ENCODE measurements at regions not wholly inside any gene's neighbourhood (a gene's known extent, or its start where the extent isn't known, plus 50 kb on each side); places are given as distances from the start of the nearest gene placed in this dataset.

GRCh38 chr2:145022666-145023333 is 502.9 kb upstream of the ZEB2 start:
- H2BK5ac ChIP-seq (ENCODE audit: low read depth, low read length, poor library complexity, severe bottlenecking), result peak overlapping the region; percentile 71
- peak overlapping the region in 1 of 2 experiments; percentile 43 for H3K4me3 ChIP-seq (ENCODE audit: insufficient read depth in 1 of 2, low read depth in 1 of 2, low read length in 2 of 2)
- peak overlapping the region; percentile 77 for H3K9ac ChIP-seq (ENCODE audit: low read length)
- H3K4ac ChIP-seq (ENCODE audit: low read depth in 1 of 2, low read length in 2 of 2), result peak overlapping the region in 1 of 2 experiments; percentile 82
- no peak overlapping the region for H2AFZ ChIP-seq (ENCODE audit: low read depth, low read length)
- H2BK12ac ChIP-seq (ENCODE audit: low read length in 2 of 2), result no peak overlapping the region
- no peak overlapping the region for H2AK5ac ChIP-seq (ENCODE audit: low read length, severe bottlenecking)
- peak; percentile 85 for DNase-seq
- H3K14ac ChIP-seq (ENCODE audit: low read length in 2 of 2), result no peak overlapping the region
- no peak overlapping the region for H4K8ac ChIP-seq (ENCODE audit: low read length)
- no peaks in the 10 kb centered on the region for H3K9me3 ChIP-seq (ENCODE audit: control insufficient read depth, low read length)
- no peak overlapping the region for H2BK120ac ChIP-seq (ENCODE audit: low read depth, low read length)
- no peak overlapping the region for H3K23ac ChIP-seq (ENCODE audit: low read length in 2 of 2)
- no peak overlapping the region for H3K18ac ChIP-seq (ENCODE audit: low read depth in 1 of 2, low read length in 2 of 2)
- H2BK15ac ChIP-seq (ENCODE audit: low read depth, poor library complexity, severe bottlenecking), result no peak overlapping the region
- H3K27ac ChIP-seq (ENCODE audit: low read length, poor library complexity, severe bottlenecking), result peak overlapping the region; percentile 98
- no peak overlapping the region for H4K91ac ChIP-seq (ENCODE audit: low read length)
- H3K27me3 ChIP-seq (ENCODE audit: control insufficient read depth in 1 of 2, insufficient read depth in 1 of 2, low read length in 2 of 2), result no peaks in the 10 kb centered on the region
- peak overlapping the region; percentile 58 for H3K4me2 ChIP-seq (ENCODE audit: low read length, poor library complexity, severe bottlenecking)
- H3K36me3 ChIP-seq (ENCODE audit: control insufficient read depth in 1 of 2, insufficient read depth in 2 of 2, low read depth in 1 of 2, low read length in 2 of 2), result no peaks in the 10 kb centered on the region
- H3K79me1 ChIP-seq (replicated peaks; ENCODE audit: low read length, poor library complexity, severe bottlenecking), result peaks cover 4% of the 10 kb centered on the region
- no peaks in the 10 kb centered on the region for H3K4me1 ChIP-seq (ENCODE audit: control insufficient read depth, insufficient read depth, low read depth, low read length)
- WGBS, result 43% methylated on average over 2 of the region's 5 CpGs

GRCh38 chr2:145021962-145022665 is 502.2 kb upstream of the ZEB2 start:
- no peak overlapping the region for H4K91ac ChIP-seq (ENCODE audit: low read length)
- WGBS, result 56% methylated on average over 1 of the region's 2 CpGs
- DNase-seq, result peak; percentile 46
- H3K4me3 ChIP-seq (ENCODE audit: insufficient read depth in 1 of 2, low read depth in 1 of 2, low read length in 2 of 2), result peak overlapping the region in 1 of 2 experiments; percentile 43
- H4K8ac ChIP-seq (ENCODE audit: low read length), result no peak overlapping the region
- no peak overlapping the region for H2BK120ac ChIP-seq (ENCODE audit: low read depth, low read length)
- H3K14ac ChIP-seq (ENCODE audit: low read length in 2 of 2), result no peak overlapping the region
- no peaks in the 10 kb centered on the region for H3K9me3 ChIP-seq (ENCODE audit: control insufficient read depth, low read length)
- H2AFZ ChIP-seq (ENCODE audit: low read depth, low read length), result no peak overlapping the region
- H3K27ac ChIP-seq (ENCODE audit: low read length, poor library complexity, severe bottlenecking), result peak overlapping the region; percentile 98
- H2BK15ac ChIP-seq (ENCODE audit: low read depth, poor library complexity, severe bottlenecking), result no peak overlapping the region
- H3K23ac ChIP-seq (ENCODE audit: low read length in 2 of 2), result no peak overlapping the region
- peaks cover 4% of the 10 kb centered on the region for H3K79me1 ChIP-seq (replicated peaks; ENCODE audit: low read length, poor library complexity, severe bottlenecking)
- peak overlapping the region; percentile 86 for H2AK5ac ChIP-seq (ENCODE audit: low read length, severe bottlenecking)
- H2BK5ac ChIP-seq (ENCODE audit: low read depth, low read length, poor library complexity, severe bottlenecking), result peak overlapping the region; percentile 71
- no peak overlapping the region for H3K4me2 ChIP-seq (ENCODE audit: low read length, poor library complexity, severe bottlenecking)
- peaks cover 2% of the 10 kb centered on the region for H3K4me1 ChIP-seq (ENCODE audit: control insufficient read depth, insufficient read depth, low read depth, low read length)
- H3K4ac ChIP-seq (ENCODE audit: low read depth in 1 of 2, low read length in 2 of 2), result peak overlapping the region in 1 of 2 experiments; percentile 61
- H3K9ac ChIP-seq (ENCODE audit: low read length), result peak overlapping the region; percentile 77
- peak overlapping the region in 1 of 2 experiments; percentile 26 for H3K18ac ChIP-seq (ENCODE audit: low read depth in 1 of 2, low read length in 2 of 2)
- H3K36me3 ChIP-seq (ENCODE audit: control insufficient read depth in 1 of 2, insufficient read depth in 2 of 2, low read depth in 1 of 2, low read length in 2 of 2), result no peaks in the 10 kb centered on the region
- no peaks in the 10 kb centered on the region for H3K27me3 ChIP-seq (ENCODE audit: control insufficient read depth in 1 of 2, insufficient read depth in 1 of 2, low read length in 2 of 2)
- no peak overlapping the region for H2BK12ac ChIP-seq (ENCODE audit: low read length in 2 of 2)

- H3K27me3 ChIP-seq (ENCODE audit: control insufficient read depth in 1 of 2, insufficient read depth in 1 of 2, low read length in 2 of 2), result no peaks in the 10 kb centered on the region
- WGBS, result 100% methylated on average over 1 of the region's 3 CpGs
- H2BK5ac ChIP-seq (ENCODE audit: low read depth, low read length, poor library complexity, severe bottlenecking), result no peak overlapping the region
- no peak overlapping the region for H2BK120ac ChIP-seq (ENCODE audit: low read depth, low read length)
- H2AFZ ChIP-seq (ENCODE audit: low read depth, low read length), result no peak overlapping the region
- no peaks in the 10 kb centered on the region for H3K36me3 ChIP-seq (ENCODE audit: control insufficient read depth in 1 of 2, insufficient read depth in 2 of 2, low read depth in 1 of 2, low read length in 2 of 2)
- H3K18ac ChIP-seq (ENCODE audit: low read depth in 1 of 2, low read length in 2 of 2), result no peak overlapping the region
- H3K27ac ChIP-seq (ENCODE audit: low read length, poor library complexity, severe bottlenecking), result no peak overlapping the region
- no peak overlapping the region for H3K14ac ChIP-seq (ENCODE audit: low read length in 2 of 2)
- no peaks in the 10 kb centered on the region for H3K9me3 ChIP-seq (ENCODE audit: control insufficient read depth, low read length)
- DNase-seq, result no peak
- H2AK5ac ChIP-seq (ENCODE audit: low read length, severe bottlenecking), result no peak overlapping the region
- H4K91ac ChIP-seq (ENCODE audit: low read length), result no peak overlapping the region
- H3K4me2 ChIP-seq (ENCODE audit: low read length, poor library complexity, severe bottlenecking), result no peak overlapping the region
- no peak overlapping the region for H3K4ac ChIP-seq (ENCODE audit: low read depth in 1 of 2, low read length in 2 of 2)
- H2BK12ac ChIP-seq (ENCODE audit: low read length in 2 of 2), result no peak overlapping the region
- H4K8ac ChIP-seq (ENCODE audit: low read length), result no peak overlapping the region
- H3K9ac ChIP-seq (ENCODE audit: low read length), result no peak overlapping the region
- no peak overlapping the region for H2BK15ac ChIP-seq (ENCODE audit: low read depth, poor library complexity, severe bottlenecking)
- H3K79me1 ChIP-seq (replicated peaks; ENCODE audit: low read length, poor library complexity, severe bottlenecking), result no peaks in the 10 kb centered on the region
- H3K4me1 ChIP-seq (ENCODE audit: control insufficient read depth, insufficient read depth, low read depth, low read length), result peaks cover 4% of the 10 kb centered on the region
- no peak overlapping the region for H3K23ac ChIP-seq (ENCODE audit: low read length in 2 of 2)
- H3K4me3 ChIP-seq (ENCODE audit: insufficient read depth in 1 of 2, low read depth in 1 of 2, low read length in 2 of 2), result no peak overlapping the region
Observed at GRCh38 chr2:145020694-145021093, 500.8 kb upstream of the ZEB2 start.

GRCh38 chr2:145020139-145020538 is 500.2 kb upstream of the ZEB2 start:
- Histone ChIP-seq H3K4me2 (ENCODE audit: low read length, poor library complexity, severe bottlenecking) (no peak overlapping the region), H2BK5ac (ENCODE audit: low read depth, low read length, poor library complexity, severe bottlenecking) (no peak overlapping the region), H3K9ac (ENCODE audit: low read length) (no peak overlapping the region), H3K9me3 (ENCODE audit: control insufficient read depth, low read length) (no peaks in the 10 kb centered on the region), H3K14ac (ENCODE audit: low read length in 2 of 2) (no peak overlapping the region), H3K4me3 (ENCODE audit: insufficient read depth in 1 of 2, low read depth in 1 of 2, low read length in 2 of 2) (no peak overlapping the region), H2AK5ac (ENCODE audit: low read length, severe bottlenecking) (no peak overlapping the region), H2BK12ac (ENCODE audit: low read length in 2 of 2) (no peak overlapping the region), H3K23ac (ENCODE audit: low read length in 2 of 2) (no peak overlapping the region), H2BK15ac (ENCODE audit: low read depth, poor library complexity, severe bottlenecking) (no peak overlapping the region), H4K91ac (ENCODE audit: low read length) (no peak overlapping the region), H2AFZ (ENCODE audit: low read depth, low read length) (no peak overlapping the region), H3K36me3 (ENCODE audit: control insufficient read depth in 1 of 2, insufficient read depth in 2 of 2, low read depth in 1 of 2, low read length in 2 of 2) (no peaks in the 10 kb centered on the region), H3K4ac (ENCODE audit: low read depth in 1 of 2, low read length in 2 of 2) (no peak overlapping the region), H3K79me1 (replicated peaks; ENCODE audit: low read length, poor library complexity, severe bottlenecking) (no peaks in the 10 kb centered on the region), H3K4me1 (ENCODE audit: control insufficient read depth, insufficient read depth, low read depth, low read length) (peaks cover 5% of the 10 kb centered on the region), H3K18ac (ENCODE audit: low read depth in 1 of 2, low read length in 2 of 2) (no peak overlapping the region), H3K27ac (ENCODE audit: low read length, poor library complexity, severe bottlenecking) (no peak overlapping the region), H2BK120ac (ENCODE audit: low read depth, low read length) (no peak overlapping the region), H4K8ac (ENCODE audit: low read length) (no peak overlapping the region), H3K27me3 (ENCODE audit: control insufficient read depth in 1 of 2, insufficient read depth in 1 of 2, low read length in 2 of 2) (no peaks in the 10 kb centered on the region)
- 100% methylated on average over 1 of the region's 2 CpGs for WGBS
- no peak for DNase-seq
